K562 (cell line): ENCODE measurements at regions not wholly inside any gene's neighbourhood (a gene's known extent, or its start where the extent isn't known, plus 50 kb on each side); places are given as distances from the start of the nearest gene placed in this dataset.

Experiments used
- ATAC-seq: fragments of 200-7000 bp; cut with Tn5 transposase; 3 replicates; pipeline ENCODE4 v1.9.1; 2020; ENCODE audit warnings: moderate library complexity
- BruUV-seq: library from RNA; stranded (reverse); fragments of 400-500 nt; replicated peaks from 2 replicates; lab custom pipeline; 2021; lab: Mats Ljungman, UMichigan
- CTCF ChIA-PET: fragments of 300-600 bp; formaldehyde crosslinking; extraction: SDS; loops from one replicate; lab custom pipeline; 2021; ENCODE audit warnings: low intra/inter-chr PET ratio; lab: Yijun Ruan, JAX
- POLR2A ChIA-PET: fragments of 300-600, 350-650 bp; sonication (Branson Sonifier 250); formaldehyde crosslinking; extraction: SDS; loops from one replicate; lab custom pipeline; 2021; ENCODE audit warnings: antibody characterized with exemption, inconsistent platforms; lab: Yijun Ruan, JAX
- DNase-seq, 4 experiments: peaks; one replicate each; pipeline versions ENCODE4 v3.0.0 to v3.0.0-alpha.2; 2011 to 2018; ENCODE audit warnings: low spot score in 3 of 4, mixed read lengths in 3 of 4; ENCODE audit errors: extremely low read depth in 1 of 4
- FAIRE-seq: peaks from 2 replicates; lab custom pipeline; 2011; peaks lifted over from hg19 to GRCh38; lab: Jason Lieb, UNC
- H2AFZ ChIP-seq: 2 replicates; pipeline ENCODE4 v1.6.0; 2011; ENCODE audit warnings: low read depth, low read length, control low read depth, inconsistent platforms
- H3K27ac ChIP-seq: fragments of 200-600 bp; 3 replicates; pipeline ENCODE4 v1.8.0; 2011; ENCODE audit warnings: low read depth, mild to moderate bottlenecking, control low read depth, inconsistent platforms, low read length, moderate library complexity, mixed read lengths; ENCODE audit errors: extremely low read depth
- H3K27me3 ChIP-seq, 2 experiments: fragments of 300-600 bp in 1 of 2; 2 replicates in 1 of 2; 3 replicates in 1 of 2; pipeline versions ENCODE4 v1.6.0 to v1.8.0; 2011; ENCODE audit warnings: inconsistent platforms in 2 of 2, low read length in 2 of 2, mild to moderate bottlenecking in 1 of 2, mixed read lengths in 1 of 2, moderate library complexity in 1 of 2; ENCODE audit not compliant: control insufficient read depth in 2 of 2, insufficient read depth in 2 of 2
- H3K36me3 ChIP-seq: fragments of 300-600 bp; 3 replicates; pipeline ENCODE4 v1.8.0; 2011; ENCODE audit warnings: mild to moderate bottlenecking, low read length, inconsistent platforms; ENCODE audit not compliant: control insufficient read depth, insufficient read depth
- H3K4me1 ChIP-seq, 2 experiments: fragments of 200-600 bp in 1 of 2; replicated peaks in 1 of 2; 2 replicates in 1 of 2; 3 replicates in 1 of 2; pipeline versions ENCODE4 v1.5.1 to v1.8.0; 2011; ENCODE audit warnings: inconsistent platforms in 2 of 2, low read length in 2 of 2, mild to moderate bottlenecking in 1 of 2, mixed read lengths in 1 of 2, moderate library complexity in 1 of 2; ENCODE audit not compliant: control insufficient read depth in 2 of 2, insufficient read depth in 2 of 2
- H3K4me2 ChIP-seq: 2 replicates; pipeline ENCODE4 v1.6.1; 2011; ENCODE audit warnings: low read length, control low read depth, inconsistent platforms, mixed read lengths; ENCODE audit not compliant: insufficient read depth
- H3K4me3 ChIP-seq: fragments of 200-600 bp; sonication (generic), shearing (Covaris generic); 2 replicates; pipeline ENCODE4 v1.5.1; 2016; ENCODE audit warnings: control low read depth, inconsistent platforms
- H3K79me2 ChIP-seq: fragments of 200-600 bp; 3 replicates; pipeline ENCODE4 v1.8.0; 2011; ENCODE audit warnings: low read length, inconsistent platforms; ENCODE audit not compliant: control insufficient read depth, insufficient read depth
- H3K9ac ChIP-seq, 2 experiments: 2 replicates each; pipeline versions ENCODE4 v1.6.0 to v1.6.1; 2011; ENCODE audit warnings: low read depth in 2 of 2, low read length in 2 of 2, control low read depth in 1 of 2, inconsistent platforms in 1 of 2, mild to moderate bottlenecking in 1 of 2, mixed read lengths in 1 of 2; ENCODE audit not compliant: insufficient read depth in 1 of 2
- H3K9me1 ChIP-seq: one replicate; pipeline ENCODE4 v1.6.0; 2011; ENCODE audit warnings: inconsistent platforms, mild to moderate bottlenecking, low read length, moderate library complexity; ENCODE audit not compliant: control insufficient read depth, insufficient read depth
- H3K9me3 ChIP-seq: replicated peaks from 2 replicates; pipeline ENCODE4 v1.5.1; 2011; ENCODE audit warnings: low read depth, low read length, inconsistent platforms; ENCODE audit not compliant: control insufficient read depth, insufficient read depth
- H4K20me1 ChIP-seq: replicated peaks from 2 replicates; pipeline ENCODE4 v1.6.1; 2011; ENCODE audit warnings: low read length, inconsistent platforms, mixed read lengths; ENCODE audit not compliant: control insufficient read depth, insufficient read depth
- CEBPZ ChIP-seq: fragments of 150-350 bp; IDR thresholded peaks from 2 replicates; pipeline ENCODE4 v1.6.1; 2014; ENCODE audit warnings: low read depth, mild to moderate bottlenecking, low read length, borderline replicate concordance
- HNRNPK ChIP-seq: fragments of 200-400 bp; formaldehyde crosslinking; IDR thresholded peaks from one replicate; pipeline ENCODE4 v1.6.1; 2018; ENCODE audit warnings: mild to moderate bottlenecking, low read depth, low read length; ENCODE audit not compliant: poor library complexity, severe bottlenecking
- MYC ChIP-seq, 2 experiments: fragments of 250-450 bp in 1 of 2; sonication (Bioruptor Pico) in 1 of 2; IDR thresholded peaks; 2 replicates each; pipeline versions ENCODE4 v1.5.1 to v1.6.1; 2012 to 2021; ENCODE audit warnings: low read depth in 2 of 2, borderline replicate concordance in 1 of 2, improper control_type of control experiment in 1 of 2, low read length in 1 of 2, mild to moderate bottlenecking in 1 of 2, moderate library complexity in 1 of 2
- ZNF586 ChIP-seq: fragments of 450-650 bp; formaldehyde crosslinking; conservative IDR thresholded peaks from 2 replicates; pipeline ENCODE4 v1.4.0; 2020; ENCODE audit warnings: mild to moderate bottlenecking, moderate library complexity
- WGBS: fragments of 100-300 bp; shearing (Covaris generic); methylation state at CpG from one replicate; pipeline ENCODE4 v1.1.6; 2016; ENCODE audit warnings: low coverage, mixed read lengths; ENCODE audit not compliant: insufficient coverage; ENCODE audit errors: missing lambda C conversion rate; 5-methylcytosine and 5-hydroxymethylcytosine counted together
- in situ Hi-C: fragments of 300-500 bp; cut with MboI; formaldehyde crosslinking; loops from 4 replicates; pipeline ENCODE4 v1.15.0; 2018; ENCODE audit warnings: inconsistent platforms, mixed read lengths
- intact Hi-C: fragments of 100-400 bp; cut with micrococcal nuclease; formaldehyde crosslinking; loops from 2 replicates; pipeline ENCODE4 v1.14.2; 2022

GRCh38 chr13:87536499-87536898, 134.7 kb upstream of the SLITRK5 start (continued):
- no peak for TF ChIP-seq CEBPZ
- no peak for TF ChIP-seq ZNF586

GRCh38 chr13:87536899-87537298, 134.3 kb upstream of the SLITRK5 start:
- ATAC-seq (no peak), DNase-seq (no peak), FAIRE-seq (no peak)
- 0% methylated on average over 2 of the region's 2 CpGs for WGBS
- intact Hi-C loops (no loop called here), in situ Hi-C loops (no loop called here)
- Histone ChIP-seq H3K79me2 (no peaks in the 10 kb centered on the region), H3K4me3 (no peak overlapping the region), H3K9me1 (no peaks in the 10 kb centered on the region), H2AFZ (no peak overlapping the region), H3K4me1 (no peaks in the 10 kb centered on the region), H3K9me3 (no peaks in the 10 kb centered on the region), H3K27me3 (no peaks in the 10 kb centered on the region), H3K9ac (no peak overlapping the region), H3K4me2 (no peak overlapping the region), H3K27ac (no peak overlapping the region), H3K36me3 (no peaks in the 10 kb centered on the region), H4K20me1 (no peaks in the 10 kb centered on the region)
- CTCF ChIA-PET, result no interaction called here
- BruUV-seq, result no TSS peak
- TF ChIP-seq HNRNPK (no peak), MYC (IDR thresholded peaks at IDR 0.05; ENCODE audit: low read depth, low read length) (no peak), MYC (CRISPR knock-in tag; IDR thresholded peaks at IDR 0.05; ENCODE audit: borderline replicate concordance, low read depth) (no peak)
- POLR2A ChIA-PET, result no interaction called here
